Epithelial cell of esophagus (primary cell): ENCODE measurements at regions not wholly inside any gene's neighbourhood (a gene's known extent, or its start where the extent isn't known, plus 50 kb on each side); places are given as distances from the start of the nearest gene placed in this dataset.

Source experiments
- DNase-seq: peaks from one replicate; pipeline ENCODE4 v3.0.0; 2010; ENCODE audit warnings: low read depth
- H3K4me3 ChIP-seq: 2 replicates; pipeline ENCODE4 v1.5.1; 2011; ENCODE audit warnings: mild to moderate bottlenecking, low read length, control low read depth
- TF ChIP-seq, protein P1 (sequence below): IDR thresholded peaks from 2 replicates; pipeline ENCODE4 v1.5.1; 2011; ENCODE audit warnings: low read depth, mild to moderate bottlenecking, low read length, control low read depth, inconsistent platforms; ENCODE audit not compliant: insufficient read depth; ENCODE audit errors: missing control alignments

DNA sequence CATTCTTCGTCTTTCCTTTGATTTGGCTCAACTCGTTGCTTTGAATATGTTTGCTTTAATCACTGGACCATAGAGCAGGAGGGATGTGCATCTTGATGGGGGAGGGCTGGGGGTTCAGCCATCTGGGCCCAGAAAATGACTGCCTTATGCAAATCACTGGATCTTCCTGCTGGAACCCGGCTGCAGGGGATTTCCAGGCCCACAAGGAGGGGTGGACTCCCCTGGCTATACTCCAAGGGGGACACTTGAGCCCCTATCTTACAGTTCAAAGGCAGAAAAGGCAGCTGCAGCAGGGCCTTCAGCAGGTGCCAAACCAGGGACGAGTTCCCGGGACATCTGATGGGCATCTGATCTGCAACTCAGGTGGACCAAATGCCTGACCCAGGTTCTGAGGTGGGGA is 122.5 kb downstream of the DICER1 start:
- TF ChIP-seq, protein P1, sequence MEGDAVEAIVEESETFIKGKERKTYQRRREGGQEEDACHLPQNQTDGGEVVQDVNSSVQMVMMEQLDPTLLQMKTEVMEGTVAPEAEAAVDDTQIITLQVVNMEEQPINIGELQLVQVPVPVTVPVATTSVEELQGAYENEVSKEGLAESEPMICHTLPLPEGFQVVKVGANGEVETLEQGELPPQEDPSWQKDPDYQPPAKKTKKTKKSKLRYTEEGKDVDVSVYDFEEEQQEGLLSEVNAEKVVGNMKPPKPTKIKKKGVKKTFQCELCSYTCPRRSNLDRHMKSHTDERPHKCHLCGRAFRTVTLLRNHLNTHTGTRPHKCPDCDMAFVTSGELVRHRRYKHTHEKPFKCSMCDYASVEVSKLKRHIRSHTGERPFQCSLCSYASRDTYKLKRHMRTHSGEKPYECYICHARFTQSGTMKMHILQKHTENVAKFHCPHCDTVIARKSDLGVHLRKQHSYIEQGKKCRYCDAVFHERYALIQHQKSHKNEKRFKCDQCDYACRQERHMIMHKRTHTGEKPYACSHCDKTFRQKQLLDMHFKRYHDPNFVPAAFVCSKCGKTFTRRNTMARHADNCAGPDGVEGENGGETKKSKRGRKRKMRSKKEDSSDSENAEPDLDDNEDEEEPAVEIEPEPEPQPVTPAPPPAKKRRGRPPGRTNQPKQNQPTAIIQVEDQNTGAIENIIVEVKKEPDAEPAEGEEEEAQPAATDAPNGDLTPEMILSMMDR: no peak
- DNase-seq: no peak
- no peak overlapping the region for H3K4me3 ChIP-seq

DNA sequence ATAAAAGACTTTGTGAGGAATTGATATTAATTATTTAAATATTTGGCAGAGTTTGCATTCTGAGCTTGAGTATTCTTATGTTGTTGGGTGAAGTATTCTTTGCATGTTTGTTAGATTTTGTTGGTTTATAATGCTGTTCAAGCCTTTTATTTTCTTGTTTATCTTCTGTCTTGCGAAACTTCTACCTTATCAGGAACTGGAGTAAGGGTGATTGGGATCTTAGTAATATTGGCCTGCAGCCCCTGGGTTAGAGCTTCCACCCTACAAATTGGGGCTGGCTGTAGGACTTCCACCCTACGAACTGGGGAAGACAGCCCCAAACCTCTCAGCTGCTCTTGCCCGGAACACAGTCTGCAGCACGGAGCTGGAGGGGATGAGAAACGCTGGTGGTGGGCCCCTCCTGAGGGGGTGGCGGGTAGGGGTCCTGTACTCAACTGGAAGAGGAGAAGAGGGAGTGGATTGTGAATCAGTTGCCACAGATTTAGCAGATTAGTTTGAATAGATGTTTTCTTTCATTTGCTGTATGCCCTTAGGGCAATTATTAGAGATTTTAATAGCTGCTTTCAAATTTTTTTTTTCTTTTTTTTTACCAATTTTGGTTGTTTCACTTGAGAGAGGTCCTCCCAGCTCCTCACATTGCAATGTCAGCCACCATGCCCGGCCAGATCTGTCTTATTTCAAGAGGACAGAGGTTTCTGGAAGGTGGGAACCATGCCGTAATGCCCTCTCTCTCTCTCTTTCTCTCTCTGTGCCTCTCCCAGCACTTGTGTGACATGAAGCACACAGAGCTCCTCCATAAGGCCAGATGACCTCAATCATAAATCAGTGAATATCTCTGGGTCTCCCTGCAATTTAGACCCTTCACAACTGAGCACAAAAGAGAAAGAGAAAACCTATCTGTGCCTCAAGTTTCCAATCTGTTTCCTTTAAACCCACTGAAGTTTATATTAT is 123.4 kb downstream of the DICER1 start:
- no peak overlapping the region for H3K4me3 ChIP-seq
- no peak for DNase-seq
- TF ChIP-seq, protein P1: no peak

DNA sequence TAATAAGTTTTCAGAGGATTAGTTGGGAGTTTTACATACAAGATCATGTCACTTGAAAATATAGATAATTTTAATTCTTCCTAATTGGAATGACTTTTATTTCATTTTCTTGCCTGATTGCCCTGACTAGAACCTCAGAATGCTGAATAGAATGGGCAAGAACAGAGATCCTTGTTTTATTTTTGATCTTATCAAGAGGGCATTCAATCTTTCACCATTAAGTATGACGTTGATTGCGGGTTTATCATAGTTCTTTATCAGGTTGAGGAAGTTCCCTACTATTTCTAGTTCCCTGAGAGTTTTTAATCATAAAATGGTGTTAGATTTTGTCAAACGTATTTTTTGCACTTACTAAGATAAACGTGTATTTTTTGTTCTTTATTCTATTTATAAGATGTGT is 124.3 kb downstream of the DICER1 start:
- DNase-seq: no peak
- TF ChIP-seq, protein P1: no peak
- no peak overlapping the region for H3K4me3 ChIP-seq

DNA sequence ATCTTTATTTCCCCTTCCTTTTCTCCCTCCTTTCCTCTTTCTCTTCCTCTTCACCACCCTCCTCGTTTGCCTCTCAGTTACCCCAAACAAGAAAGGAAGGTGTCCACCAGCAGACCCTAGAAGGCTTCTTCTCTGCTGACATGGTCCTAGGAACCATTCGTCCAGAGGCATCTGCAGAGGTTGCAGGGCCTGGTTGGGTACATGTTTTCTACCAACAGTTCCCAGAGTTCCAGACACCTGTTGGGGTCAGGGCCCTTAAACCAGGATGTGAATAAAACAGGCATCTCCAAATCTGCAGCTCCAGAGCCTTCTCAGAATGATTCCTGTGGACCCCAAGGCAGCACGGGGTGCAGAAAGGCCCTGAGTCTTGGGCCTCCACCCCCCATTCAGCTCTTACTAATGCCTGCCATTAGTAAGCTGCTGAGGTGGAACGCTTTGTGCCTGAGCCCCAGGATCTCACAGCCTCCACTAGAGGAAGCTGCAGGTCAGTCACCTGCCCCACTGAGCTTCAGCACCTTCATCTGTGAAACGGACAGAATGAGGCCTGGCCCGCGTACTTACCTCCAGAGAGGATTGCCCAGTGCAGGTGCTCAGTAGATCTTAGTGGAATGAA is 130.4 kb downstream of the DICER1 start:
- no peak for DNase-seq
- H3K4me3 ChIP-seq: no peak overlapping the region
- TF ChIP-seq, protein P1: no peak

DNA sequence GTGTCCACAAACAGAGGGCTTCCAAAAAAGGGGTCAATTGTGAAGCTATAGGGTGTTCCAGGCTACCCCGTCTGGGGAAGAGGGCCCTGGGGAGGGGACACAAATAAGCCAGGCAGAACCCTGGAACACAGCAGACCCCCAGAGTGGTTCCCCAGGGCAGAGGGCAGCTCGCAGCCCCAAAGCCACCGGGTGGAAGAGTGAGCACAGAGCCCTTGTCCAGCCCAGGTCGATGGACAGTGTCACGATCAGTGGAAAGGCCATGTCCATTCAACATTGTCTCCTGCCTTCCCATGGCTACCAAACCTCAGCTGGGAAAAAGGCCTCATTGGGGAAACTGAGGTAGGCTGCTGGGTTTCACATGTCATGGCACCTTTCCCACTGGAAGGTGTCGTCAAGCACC is 131.4 kb downstream of the DICER1 start:
- H3K4me3 ChIP-seq: no peak overlapping the region
- DNase-seq: no peak
- TF ChIP-seq, protein P1: no peak

DNA sequence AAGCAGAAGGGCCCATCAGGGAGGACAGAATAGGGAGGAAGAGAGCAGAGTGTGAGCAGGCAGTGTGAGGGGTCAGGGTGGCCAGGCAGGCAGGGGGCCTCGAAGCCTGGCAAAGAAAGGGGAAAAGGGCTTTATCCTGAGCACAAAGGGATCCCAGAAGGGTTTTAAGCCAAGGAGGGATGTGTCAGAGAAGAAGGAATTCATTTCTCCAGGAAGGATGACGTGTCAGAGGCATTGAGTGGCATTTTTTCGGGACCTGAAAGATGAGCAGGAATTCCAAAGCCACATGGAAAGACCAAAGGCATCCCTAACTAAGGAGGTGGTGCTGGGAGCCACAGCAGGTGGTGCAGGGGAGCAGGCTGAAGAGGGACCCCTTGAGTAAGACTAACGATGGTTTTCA is 132.1 kb downstream of the DICER1 start:
- no peak for DNase-seq
- H3K4me3 ChIP-seq: no peak overlapping the region
- TF ChIP-seq, protein P1: no peak
